ENCODE measurements at regions not wholly inside any gene's neighbourhood (a gene's known extent, or its start where the extent isn't known, plus 50 kb on each side); places are given as distances from the start of the nearest gene placed in this dataset.

DNA sequence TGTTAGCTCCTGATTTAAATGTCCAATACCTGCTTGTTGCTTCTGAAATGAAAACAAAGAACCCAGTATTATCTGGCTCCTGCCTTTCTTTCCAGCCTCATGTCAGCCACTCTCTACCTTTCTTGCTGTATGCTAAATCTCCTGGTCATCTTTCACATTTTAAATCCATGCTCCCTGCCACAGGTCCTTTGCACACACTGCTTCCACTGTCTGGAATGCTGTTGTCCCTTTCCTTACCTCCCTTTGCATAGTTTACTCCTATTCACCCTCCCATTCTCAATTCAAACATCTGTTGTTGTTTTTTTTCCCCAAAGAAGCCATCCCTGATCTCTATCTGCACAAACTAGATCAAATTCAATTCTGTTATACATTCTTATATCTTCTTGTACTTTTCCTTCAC is 97.0 kb upstream of the NR4A3 start:
- H3K27me3 ChIP-seq (ENCODE audit: control insufficient read depth in 3 of 3, insufficient read depth in 3 of 3, low read length in 2 of 3), result peaks cover 0 to 6% (median 0%) of the 10 kb centered on the region in 3 donors
- TF ChIP-seq, protein P1, sequence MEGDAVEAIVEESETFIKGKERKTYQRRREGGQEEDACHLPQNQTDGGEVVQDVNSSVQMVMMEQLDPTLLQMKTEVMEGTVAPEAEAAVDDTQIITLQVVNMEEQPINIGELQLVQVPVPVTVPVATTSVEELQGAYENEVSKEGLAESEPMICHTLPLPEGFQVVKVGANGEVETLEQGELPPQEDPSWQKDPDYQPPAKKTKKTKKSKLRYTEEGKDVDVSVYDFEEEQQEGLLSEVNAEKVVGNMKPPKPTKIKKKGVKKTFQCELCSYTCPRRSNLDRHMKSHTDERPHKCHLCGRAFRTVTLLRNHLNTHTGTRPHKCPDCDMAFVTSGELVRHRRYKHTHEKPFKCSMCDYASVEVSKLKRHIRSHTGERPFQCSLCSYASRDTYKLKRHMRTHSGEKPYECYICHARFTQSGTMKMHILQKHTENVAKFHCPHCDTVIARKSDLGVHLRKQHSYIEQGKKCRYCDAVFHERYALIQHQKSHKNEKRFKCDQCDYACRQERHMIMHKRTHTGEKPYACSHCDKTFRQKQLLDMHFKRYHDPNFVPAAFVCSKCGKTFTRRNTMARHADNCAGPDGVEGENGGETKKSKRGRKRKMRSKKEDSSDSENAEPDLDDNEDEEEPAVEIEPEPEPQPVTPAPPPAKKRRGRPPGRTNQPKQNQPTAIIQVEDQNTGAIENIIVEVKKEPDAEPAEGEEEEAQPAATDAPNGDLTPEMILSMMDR (IDR thresholded peaks at IDR 0.05; ENCODE audit: control extremely low read depth, extremely low read depth), result no peak
- DNase-seq, result no peak

DNA sequence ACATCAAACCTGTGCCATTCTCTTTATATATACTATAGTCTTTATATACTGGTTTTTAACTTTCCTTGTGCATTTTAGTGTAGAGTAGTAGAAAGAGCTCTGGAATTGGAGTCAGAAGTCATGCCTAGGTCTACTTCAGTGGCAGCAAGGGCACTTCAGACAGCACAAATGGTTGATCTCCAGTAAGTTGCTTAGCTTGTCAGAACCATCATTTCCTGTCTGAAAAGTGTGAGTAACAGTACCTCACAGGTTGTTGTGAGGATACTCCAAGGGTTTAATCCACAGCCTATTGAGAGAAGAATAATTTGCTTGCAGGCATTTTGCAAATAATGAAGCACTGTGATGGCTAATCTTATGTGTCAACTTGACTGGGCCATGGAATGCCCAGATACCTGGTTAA is 95.8 kb upstream of the NR4A3 start:
- H3K9ac ChIP-seq (ENCODE audit: insufficient read depth in 1 of 2, low read length in 2 of 2), result no peak overlapping the region
- no peaks in the 10 kb centered on the region for H3K36me3 ChIP-seq (ENCODE audit: control insufficient read depth in 4 of 4, insufficient read depth in 4 of 4, low read length in 4 of 4)
- H3K9me3 ChIP-seq (ENCODE audit: control insufficient read depth in 4 of 4, insufficient read depth in 3 of 4, low read length in 3 of 4), result no peaks in the 10 kb centered on the region
- H3K4me3 ChIP-seq, result no peak overlapping the region
- no peak overlapping the region for H3K27ac ChIP-seq (ENCODE audit: low read depth in 1 of 2, low read length in 1 of 2)
- H3K27me3 ChIP-seq (ENCODE audit: control insufficient read depth in 3 of 3, insufficient read depth in 3 of 3, low read length in 2 of 3), result peaks cover 0 to 6% (median 0%) of the 10 kb centered on the region in 3 donors
- TF ChIP-seq, protein P1 (IDR thresholded peaks at IDR 0.05; ENCODE audit: control extremely low read depth, extremely low read depth), result no peak
- DNase-seq (no peak), ATAC-seq (ENCODE audit: insufficient read depth, low FRiP score) (no peak)
- H3K4me1 ChIP-seq (ENCODE audit: control insufficient read depth in 5 of 5, insufficient read depth in 5 of 5, low read length in 5 of 5), result peaks cover 0 to 4% (median 1%) of the 10 kb centered on the region in 5 donors

More for the DNA sequence above, 97.0 kb upstream of the NR4A3 start:
- no peak overlapping the region for H3K9ac ChIP-seq (ENCODE audit: insufficient read depth in 1 of 2, low read length in 2 of 2)
- H3K9me3 ChIP-seq (ENCODE audit: control insufficient read depth in 4 of 4, insufficient read depth in 3 of 4, low read length in 3 of 4), result no peaks in the 10 kb centered on the region
- H3K27ac ChIP-seq (ENCODE audit: low read depth in 1 of 2, low read length in 1 of 2), result no peak overlapping the region
- no peak for ATAC-seq (ENCODE audit: insufficient read depth, low FRiP score)
- peaks cover 0 to 3% (median 1%) of the 10 kb centered on the region in 5 donors for H3K4me1 ChIP-seq (ENCODE audit: control insufficient read depth in 5 of 5, insufficient read depth in 5 of 5, low read length in 5 of 5)
- H3K36me3 ChIP-seq (ENCODE audit: control insufficient read depth in 4 of 4, insufficient read depth in 4 of 4, low read length in 4 of 4), result no peaks in the 10 kb centered on the region
- no peak overlapping the region for H3K4me3 ChIP-seq

DNA sequence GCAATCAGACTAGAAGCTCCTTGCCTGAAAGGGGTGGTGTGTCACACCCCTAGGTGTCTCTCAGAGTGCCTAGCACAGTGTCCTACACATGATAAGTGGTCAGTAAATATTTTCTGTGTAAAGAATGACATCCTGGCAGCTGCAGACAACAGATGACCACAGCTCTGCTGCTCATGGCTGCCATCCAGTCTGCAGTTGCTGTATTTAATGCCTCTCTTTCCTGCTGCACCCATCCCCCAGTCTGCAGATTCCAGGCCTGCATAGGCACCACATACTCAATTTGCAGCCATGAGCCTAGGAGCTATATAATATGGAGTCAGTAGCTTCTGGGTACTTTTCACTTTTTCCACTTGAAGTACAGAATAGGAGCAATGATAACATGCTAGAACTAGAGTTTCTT is 94.9 kb upstream of the NR4A3 start:
- Histone ChIP-seq H3K4me1 (ENCODE audit: control insufficient read depth in 5 of 5, insufficient read depth in 5 of 5, low read length in 5 of 5) (peaks cover 0 to 4% (median 1%) of the 10 kb centered on the region in 5 donors), H3K36me3 (ENCODE audit: control insufficient read depth in 4 of 4, insufficient read depth in 4 of 4, low read length in 4 of 4) (no peaks in the 10 kb centered on the region), H3K4me3 (no peak overlapping the region), H3K27me3 (ENCODE audit: control insufficient read depth in 3 of 3, insufficient read depth in 3 of 3, low read length in 2 of 3) (peaks cover 0 to 6% (median 0%) of the 10 kb centered on the region in 3 donors), H3K9ac (ENCODE audit: insufficient read depth in 1 of 2, low read length in 2 of 2) (no peak overlapping the region), H3K27ac (ENCODE audit: low read depth in 1 of 2, low read length in 1 of 2) (no peak overlapping the region), H3K9me3 (ENCODE audit: control insufficient read depth in 4 of 4, insufficient read depth in 3 of 4, low read length in 3 of 4) (no peaks in the 10 kb centered on the region)
- TF ChIP-seq, protein P1 (IDR thresholded peaks at IDR 0.05; ENCODE audit: control extremely low read depth, extremely low read depth), result no peak
- ATAC-seq (ENCODE audit: insufficient read depth, low FRiP score), result no peak
- DNase-seq, result peak in 1 of 3 donors; percentile 8

DNA sequence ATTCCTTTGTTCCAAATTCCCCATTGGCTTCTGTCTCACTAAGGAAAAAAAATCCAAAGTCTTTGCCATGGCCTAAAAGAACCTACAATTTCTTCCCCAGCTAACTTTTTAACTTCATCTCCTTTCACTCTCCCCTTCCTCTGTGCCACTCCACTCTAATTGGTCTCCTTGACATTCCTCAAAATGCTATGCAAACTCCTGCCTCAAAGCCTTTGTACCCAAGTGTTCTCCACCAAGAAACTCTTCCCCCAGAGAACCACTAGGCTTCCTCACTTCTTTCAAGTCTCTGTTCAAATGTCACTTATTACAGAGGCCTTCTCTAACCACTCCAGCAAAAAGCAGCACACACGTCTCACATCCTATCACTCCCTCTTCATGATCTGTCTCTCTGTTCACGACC is 91.6 kb upstream of the NR4A3 start:
- Histone ChIP-seq H3K4me3 (no peak overlapping the region), H3K9ac (ENCODE audit: insufficient read depth in 1 of 2, low read length in 2 of 2) (no peak overlapping the region), H3K27me3 (ENCODE audit: control insufficient read depth in 3 of 3, insufficient read depth in 3 of 3, low read length in 2 of 3) (peaks cover 0 to 3% (median 0%) of the 10 kb centered on the region in 3 donors), H3K4me1 (ENCODE audit: control insufficient read depth in 5 of 5, insufficient read depth in 5 of 5, low read length in 5 of 5) (peaks cover 0 to 8% (median 4%) of the 10 kb centered on the region in 5 donors), H3K36me3 (ENCODE audit: control insufficient read depth in 4 of 4, insufficient read depth in 4 of 4, low read length in 4 of 4) (no peaks in the 10 kb centered on the region), H3K27ac (ENCODE audit: low read depth in 1 of 2, low read length in 1 of 2) (no peak overlapping the region), H3K9me3 (ENCODE audit: control insufficient read depth in 4 of 4, insufficient read depth in 3 of 4, low read length in 3 of 4) (no peaks in the 10 kb centered on the region)
- DNase-seq (peak in 2 of 3 donors; percentile 31 to 69), ATAC-seq (ENCODE audit: insufficient read depth, low FRiP score) (no peak)
- TF ChIP-seq, protein P1 (IDR thresholded peaks at IDR 0.05; ENCODE audit: control extremely low read depth, extremely low read depth), result no peak
- WGBS, 2 donors, result 72 to 84% methylated on average over 2 of the region's 2 CpGs
